ENCODE measurements at regions not wholly inside any gene's neighbourhood (a gene's known extent, or its start where the extent isn't known, plus 50 kb on each side); places are given as distances from the start of the nearest gene placed in this dataset.

- TF ChIP-seq POLR2AphosphoS5 (IDR thresholded peaks at IDR 0.05) = no peak
- no peak for TF ChIP-seq CTCF (IDR thresholded peaks at IDR 0.05)
These were observed 209.2 kb upstream of the CD180 start for GRCh38 chr5:67405755-67406154.
